ENCODE measurements at regions not wholly inside any gene's neighbourhood (a gene's known extent, or its start where the extent isn't known, plus 50 kb on each side); places are given as distances from the start of the nearest gene placed in this dataset.
"Not testable (repeated sequence)": the region's sequence is repeated elsewhere in the genome, so short reads cannot be mapped to it uniquely, and the experiment has no call there.

DNA sequence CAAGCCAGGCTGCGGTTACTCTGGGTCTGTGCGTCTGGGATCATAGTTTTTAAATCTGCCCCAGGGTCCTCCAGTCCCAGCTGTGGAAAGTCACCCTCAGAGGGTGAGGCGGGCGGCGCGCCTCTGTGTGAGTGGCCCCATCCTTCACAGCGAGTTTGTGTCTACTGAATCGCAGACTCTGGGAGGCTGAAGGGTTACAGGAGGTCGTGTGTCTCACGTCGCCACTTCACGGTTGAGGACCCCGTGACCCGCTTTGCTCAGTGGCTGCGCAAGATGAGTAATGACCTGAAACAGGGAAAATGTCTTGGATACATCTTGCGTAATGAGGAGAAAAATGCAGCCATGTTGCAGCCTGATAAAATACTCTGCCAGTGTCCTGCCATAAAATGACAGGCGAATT, 72.3 kb upstream of the SAMD11 start:
- not testable (repeated sequence) for TF ChIP-seq NFE2L1 (CRISPR knock-in tag; IDR thresholded peaks at IDR 0.05); SP1 (CRISPR knock-in tag; conservative IDR thresholded peaks at IDR 0.05); ZBTB21 (CRISPR knock-in tag; IDR thresholded peaks at IDR 0.05; ENCODE audit: borderline replicate concordance); CBFB (CRISPR knock-in tag; IDR thresholded peaks at IDR 0.05; ENCODE audit: low read depth); ZNF138 (CRISPR knock-in tag; conservative IDR thresholded peaks at IDR 0.05); SOX15 (CRISPR knock-in tag; IDR thresholded peaks at IDR 0.05)
- TF ChIP-seq, protein P1, sequence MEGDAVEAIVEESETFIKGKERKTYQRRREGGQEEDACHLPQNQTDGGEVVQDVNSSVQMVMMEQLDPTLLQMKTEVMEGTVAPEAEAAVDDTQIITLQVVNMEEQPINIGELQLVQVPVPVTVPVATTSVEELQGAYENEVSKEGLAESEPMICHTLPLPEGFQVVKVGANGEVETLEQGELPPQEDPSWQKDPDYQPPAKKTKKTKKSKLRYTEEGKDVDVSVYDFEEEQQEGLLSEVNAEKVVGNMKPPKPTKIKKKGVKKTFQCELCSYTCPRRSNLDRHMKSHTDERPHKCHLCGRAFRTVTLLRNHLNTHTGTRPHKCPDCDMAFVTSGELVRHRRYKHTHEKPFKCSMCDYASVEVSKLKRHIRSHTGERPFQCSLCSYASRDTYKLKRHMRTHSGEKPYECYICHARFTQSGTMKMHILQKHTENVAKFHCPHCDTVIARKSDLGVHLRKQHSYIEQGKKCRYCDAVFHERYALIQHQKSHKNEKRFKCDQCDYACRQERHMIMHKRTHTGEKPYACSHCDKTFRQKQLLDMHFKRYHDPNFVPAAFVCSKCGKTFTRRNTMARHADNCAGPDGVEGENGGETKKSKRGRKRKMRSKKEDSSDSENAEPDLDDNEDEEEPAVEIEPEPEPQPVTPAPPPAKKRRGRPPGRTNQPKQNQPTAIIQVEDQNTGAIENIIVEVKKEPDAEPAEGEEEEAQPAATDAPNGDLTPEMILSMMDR (IDR thresholded peaks at IDR 0.05) = not testable (repeated sequence)
- TF ChIP-seq, protein P2, sequence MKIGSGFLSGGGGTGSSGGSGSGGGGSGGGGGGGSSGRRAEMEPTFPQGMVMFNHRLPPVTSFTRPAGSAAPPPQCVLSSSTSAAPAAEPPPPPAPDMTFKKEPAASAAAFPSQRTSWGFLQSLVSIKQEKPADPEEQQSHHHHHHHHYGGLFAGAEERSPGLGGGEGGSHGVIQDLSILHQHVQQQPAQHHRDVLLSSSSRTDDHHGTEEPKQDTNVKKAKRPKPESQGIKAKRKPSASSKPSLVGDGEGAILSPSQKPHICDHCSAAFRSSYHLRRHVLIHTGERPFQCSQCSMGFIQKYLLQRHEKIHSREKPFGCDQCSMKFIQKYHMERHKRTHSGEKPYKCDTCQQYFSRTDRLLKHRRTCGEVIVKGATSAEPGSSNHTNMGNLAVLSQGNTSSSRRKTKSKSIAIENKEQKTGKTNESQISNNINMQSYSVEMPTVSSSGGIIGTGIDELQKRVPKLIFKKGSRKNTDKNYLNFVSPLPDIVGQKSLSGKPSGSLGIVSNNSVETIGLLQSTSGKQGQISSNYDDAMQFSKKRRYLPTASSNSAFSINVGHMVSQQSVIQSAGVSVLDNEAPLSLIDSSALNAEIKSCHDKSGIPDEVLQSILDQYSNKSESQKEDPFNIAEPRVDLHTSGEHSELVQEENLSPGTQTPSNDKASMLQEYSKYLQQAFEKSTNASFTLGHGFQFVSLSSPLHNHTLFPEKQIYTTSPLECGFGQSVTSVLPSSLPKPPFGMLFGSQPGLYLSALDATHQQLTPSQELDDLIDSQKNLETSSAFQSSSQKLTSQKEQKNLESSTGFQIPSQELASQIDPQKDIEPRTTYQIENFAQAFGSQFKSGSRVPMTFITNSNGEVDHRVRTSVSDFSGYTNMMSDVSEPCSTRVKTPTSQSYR (CRISPR knock-in tag; IDR thresholded peaks at IDR 0.05) = not testable (repeated sequence)
- TF ChIP-seq, protein P3, sequence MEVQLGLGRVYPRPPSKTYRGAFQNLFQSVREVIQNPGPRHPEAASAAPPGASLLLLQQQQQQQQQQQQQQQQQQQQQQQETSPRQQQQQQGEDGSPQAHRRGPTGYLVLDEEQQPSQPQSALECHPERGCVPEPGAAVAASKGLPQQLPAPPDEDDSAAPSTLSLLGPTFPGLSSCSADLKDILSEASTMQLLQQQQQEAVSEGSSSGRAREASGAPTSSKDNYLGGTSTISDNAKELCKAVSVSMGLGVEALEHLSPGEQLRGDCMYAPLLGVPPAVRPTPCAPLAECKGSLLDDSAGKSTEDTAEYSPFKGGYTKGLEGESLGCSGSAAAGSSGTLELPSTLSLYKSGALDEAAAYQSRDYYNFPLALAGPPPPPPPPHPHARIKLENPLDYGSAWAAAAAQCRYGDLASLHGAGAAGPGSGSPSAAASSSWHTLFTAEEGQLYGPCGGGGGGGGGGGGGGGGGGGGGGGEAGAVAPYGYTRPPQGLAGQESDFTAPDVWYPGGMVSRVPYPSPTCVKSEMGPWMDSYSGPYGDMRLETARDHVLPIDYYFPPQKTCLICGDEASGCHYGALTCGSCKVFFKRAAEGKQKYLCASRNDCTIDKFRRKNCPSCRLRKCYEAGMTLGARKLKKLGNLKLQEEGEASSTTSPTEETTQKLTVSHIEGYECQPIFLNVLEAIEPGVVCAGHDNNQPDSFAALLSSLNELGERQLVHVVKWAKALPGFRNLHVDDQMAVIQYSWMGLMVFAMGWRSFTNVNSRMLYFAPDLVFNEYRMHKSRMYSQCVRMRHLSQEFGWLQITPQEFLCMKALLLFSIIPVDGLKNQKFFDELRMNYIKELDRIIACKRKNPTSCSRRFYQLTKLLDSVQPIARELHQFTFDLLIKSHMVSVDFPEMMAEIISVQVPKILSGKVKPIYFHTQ (CRISPR knock-in tag; IDR thresholded peaks at IDR 0.05) = not testable (repeated sequence)
- TF ChIP-seq, protein P4, sequence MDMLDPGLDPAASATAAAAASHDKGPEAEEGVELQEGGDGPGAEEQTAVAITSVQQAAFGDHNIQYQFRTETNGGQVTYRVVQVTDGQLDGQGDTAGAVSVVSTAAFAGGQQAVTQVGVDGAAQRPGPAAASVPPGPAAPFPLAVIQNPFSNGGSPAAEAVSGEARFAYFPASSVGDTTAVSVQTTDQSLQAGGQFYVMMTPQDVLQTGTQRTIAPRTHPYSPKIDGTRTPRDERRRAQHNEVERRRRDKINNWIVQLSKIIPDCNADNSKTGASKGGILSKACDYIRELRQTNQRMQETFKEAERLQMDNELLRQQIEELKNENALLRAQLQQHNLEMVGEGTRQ (CRISPR knock-in tag; IDR thresholded peaks at IDR 0.05) = not testable (repeated sequence)
- TF ChIP-seq, protein P5, sequence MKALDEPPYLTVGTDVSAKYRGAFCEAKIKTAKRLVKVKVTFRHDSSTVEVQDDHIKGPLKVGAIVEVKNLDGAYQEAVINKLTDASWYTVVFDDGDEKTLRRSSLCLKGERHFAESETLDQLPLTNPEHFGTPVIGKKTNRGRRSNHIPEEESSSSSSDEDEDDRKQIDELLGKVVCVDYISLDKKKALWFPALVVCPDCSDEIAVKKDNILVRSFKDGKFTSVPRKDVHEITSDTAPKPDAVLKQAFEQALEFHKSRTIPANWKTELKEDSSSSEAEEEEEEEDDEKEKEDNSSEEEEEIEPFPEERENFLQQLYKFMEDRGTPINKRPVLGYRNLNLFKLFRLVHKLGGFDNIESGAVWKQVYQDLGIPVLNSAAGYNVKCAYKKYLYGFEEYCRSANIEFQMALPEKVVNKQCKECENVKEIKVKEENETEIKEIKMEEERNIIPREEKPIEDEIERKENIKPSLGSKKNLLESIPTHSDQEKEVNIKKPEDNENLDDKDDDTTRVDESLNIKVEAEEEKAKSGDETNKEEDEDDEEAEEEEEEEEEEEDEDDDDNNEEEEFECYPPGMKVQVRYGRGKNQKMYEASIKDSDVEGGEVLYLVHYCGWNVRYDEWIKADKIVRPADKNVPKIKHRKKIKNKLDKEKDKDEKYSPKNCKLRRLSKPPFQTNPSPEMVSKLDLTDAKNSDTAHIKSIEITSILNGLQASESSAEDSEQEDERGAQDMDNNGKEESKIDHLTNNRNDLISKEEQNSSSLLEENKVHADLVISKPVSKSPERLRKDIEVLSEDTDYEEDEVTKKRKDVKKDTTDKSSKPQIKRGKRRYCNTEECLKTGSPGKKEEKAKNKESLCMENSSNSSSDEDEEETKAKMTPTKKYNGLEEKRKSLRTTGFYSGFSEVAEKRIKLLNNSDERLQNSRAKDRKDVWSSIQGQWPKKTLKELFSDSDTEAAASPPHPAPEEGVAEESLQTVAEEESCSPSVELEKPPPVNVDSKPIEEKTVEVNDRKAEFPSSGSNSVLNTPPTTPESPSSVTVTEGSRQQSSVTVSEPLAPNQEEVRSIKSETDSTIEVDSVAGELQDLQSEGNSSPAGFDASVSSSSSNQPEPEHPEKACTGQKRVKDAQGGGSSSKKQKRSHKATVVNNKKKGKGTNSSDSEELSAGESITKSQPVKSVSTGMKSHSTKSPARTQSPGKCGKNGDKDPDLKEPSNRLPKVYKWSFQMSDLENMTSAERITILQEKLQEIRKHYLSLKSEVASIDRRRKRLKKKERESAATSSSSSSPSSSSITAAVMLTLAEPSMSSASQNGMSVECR (CRISPR knock-in tag; IDR thresholded peaks at IDR 0.05; ENCODE audit: borderline replicate concordance) = not testable (repeated sequence)
